ENCODE measurements at regions not wholly inside any gene's neighbourhood (a gene's known extent, or its start where the extent isn't known, plus 50 kb on each side); places are given as distances from the start of the nearest gene placed in this dataset.

DNA sequence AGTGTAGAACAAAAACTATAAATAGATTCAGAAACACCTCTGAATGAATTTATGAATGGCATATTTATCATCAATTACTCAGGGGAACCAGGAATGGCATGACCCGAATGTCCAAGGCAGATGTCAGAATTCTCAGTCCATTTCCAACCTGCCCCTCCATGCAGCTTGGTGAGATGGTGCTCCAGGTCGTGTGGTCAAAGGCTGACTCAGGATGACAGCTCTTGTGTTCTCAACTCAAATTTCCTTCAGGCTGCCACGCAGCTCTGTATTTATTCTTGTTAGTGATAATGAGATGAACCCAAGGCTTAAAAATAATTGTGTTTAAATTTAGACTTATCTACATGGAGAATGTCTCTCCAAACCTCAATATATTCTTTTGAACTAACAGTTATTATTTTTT lies 146.9 kb downstream of the METTL4 start:
- POLR2A ChIA-PET, result no interaction called here
- CTCF ChIA-PET, result no interaction called here
- TF ChIP-seq ELF4 (IDR thresholded peaks at IDR 0.05) (no peak), FOXA1 (IDR thresholded peaks at IDR 0.05) (no peak), BHLHE40 (IDR thresholded peaks at IDR 0.05; ENCODE audit: borderline replicate concordance) (no peak), FOXM1 (IDR thresholded peaks at IDR 0.05; ENCODE audit: borderline replicate concordance) (no peak), SUZ12 (IDR thresholded peaks at IDR 0.05) (no peak), SP1 (IDR thresholded peaks at IDR 0.05) (no peak), HDGF (IDR thresholded peaks at IDR 0.05; ENCODE audit: borderline replicate concordance) (no peak), LEF1 (IDR thresholded peaks at IDR 0.05; ENCODE audit: borderline replicate concordance) (no peak), FOXK2 (IDR thresholded peaks at IDR 0.05) (no peak), TARDBP (IDR thresholded peaks at IDR 0.05) (no peak), PKNOX1 (IDR thresholded peaks at IDR 0.05) (no peak), ARNT (IDR thresholded peaks at IDR 0.05) (no peak), L3MBTL2 (conservative IDR thresholded peaks at IDR 0.05) (no peak), CTBP1 (IDR thresholded peaks at IDR 0.05; ENCODE audit: borderline replicate concordance) (no peak), ZNF384 (IDR thresholded peaks at IDR 0.05) (no peak), NFRKB (IDR thresholded peaks at IDR 0.05) (no peak)
- DNase-seq (ENCODE audit: extremely low spot score), result no peak

DNA sequence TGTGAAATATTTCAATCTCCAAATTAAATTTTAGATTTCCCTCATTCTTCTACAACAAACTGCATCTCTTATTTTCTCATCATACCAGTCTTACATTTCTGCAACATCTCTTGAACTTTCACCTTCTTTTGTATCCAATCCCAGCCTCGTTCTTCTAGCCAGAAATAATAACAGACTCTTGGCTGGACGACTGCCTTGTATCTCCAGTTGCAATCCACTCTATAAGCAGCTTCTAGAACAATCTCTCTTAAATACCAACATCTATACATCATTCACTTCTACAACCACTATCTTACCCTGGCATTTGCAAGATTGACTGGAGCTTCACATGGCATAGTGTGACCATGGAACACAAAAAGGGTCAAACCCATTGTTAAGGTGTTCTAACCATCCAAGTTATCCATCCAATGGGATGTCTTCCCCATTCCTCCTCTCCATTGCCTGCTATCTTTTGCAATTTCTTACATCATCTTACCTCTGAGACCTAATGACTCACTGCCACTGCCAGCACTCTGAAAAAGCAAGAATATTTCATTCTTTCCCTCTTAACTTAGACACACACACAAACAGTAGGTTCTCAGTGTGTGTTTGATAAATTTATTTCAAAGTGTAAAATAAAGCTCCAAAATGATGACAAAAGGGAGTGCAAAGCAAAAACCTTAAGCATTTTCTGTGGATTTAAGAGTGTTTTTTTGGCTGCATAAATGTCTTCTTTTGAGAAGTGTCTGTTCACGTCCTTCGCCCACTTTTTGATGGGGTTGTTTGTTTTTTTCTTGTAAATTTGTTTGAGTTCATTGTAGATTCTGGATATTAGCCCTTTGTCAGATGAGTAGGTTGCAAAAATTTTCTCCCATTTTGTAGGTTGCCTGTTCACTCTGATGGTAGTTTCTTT lies 145.6 kb downstream of the METTL4 start:
- POLR2A ChIA-PET, result no interaction called here
- DNase-seq (ENCODE audit: extremely low spot score), result no peak
- CTCF ChIA-PET, result interaction anchor here (0.5 kb wide), 1 partner anchor 116 kb away, joined by 4 read pairs; no protein-coding TSS in a partner anchor
- no peak for TF ChIP-seq PKNOX1 (IDR thresholded peaks at IDR 0.05)
- no peak for TF ChIP-seq SP1 (IDR thresholded peaks at IDR 0.05)
- no peak for TF ChIP-seq LEF1 (IDR thresholded peaks at IDR 0.05; ENCODE audit: borderline replicate concordance)
- TF ChIP-seq NFRKB (IDR thresholded peaks at IDR 0.05), result no peak
- TF ChIP-seq BHLHE40 (IDR thresholded peaks at IDR 0.05; ENCODE audit: borderline replicate concordance), result no peak
- no peak for TF ChIP-seq HDGF (IDR thresholded peaks at IDR 0.05; ENCODE audit: borderline replicate concordance)
- no peak for TF ChIP-seq ARNT (IDR thresholded peaks at IDR 0.05)
- TF ChIP-seq CTBP1 (IDR thresholded peaks at IDR 0.05; ENCODE audit: borderline replicate concordance), result no peak
- TF ChIP-seq TARDBP (IDR thresholded peaks at IDR 0.05), result no peak
- TF ChIP-seq FOXM1 (IDR thresholded peaks at IDR 0.05; ENCODE audit: borderline replicate concordance), result no peak
- TF ChIP-seq ZNF384 (IDR thresholded peaks at IDR 0.05), result no peak
- no peak for TF ChIP-seq L3MBTL2 (conservative IDR thresholded peaks at IDR 0.05)
- TF ChIP-seq FOXA1 (IDR thresholded peaks at IDR 0.05), result no peak
- no peak for TF ChIP-seq FOXK2 (IDR thresholded peaks at IDR 0.05)
- TF ChIP-seq SUZ12 (IDR thresholded peaks at IDR 0.05), result no peak

DNA sequence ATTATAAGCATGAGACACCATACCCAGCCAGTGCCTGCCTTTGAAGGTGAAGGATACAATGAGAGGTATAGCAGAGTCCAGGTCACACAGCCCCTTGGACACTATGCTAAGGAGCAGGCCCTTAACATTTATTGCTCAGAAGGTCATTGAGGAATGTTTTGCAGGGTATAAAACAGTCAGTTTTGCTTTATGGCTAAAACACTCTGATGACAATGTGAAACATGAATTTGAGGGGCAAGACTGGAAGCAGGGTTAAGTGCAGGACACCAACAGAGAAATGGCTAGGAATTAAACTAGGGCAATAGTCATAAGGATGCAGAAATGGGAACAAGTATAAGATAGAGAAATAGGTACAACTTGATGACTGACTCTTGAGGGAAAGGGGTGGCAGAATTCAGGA lies 141.1 kb downstream of the METTL4 start:
- no peak for DNase-seq (ENCODE audit: extremely low spot score)
- ChIA-PET POLR2A (no interaction called here), CTCF (no interaction called here)
- TF ChIP-seq TARDBP (IDR thresholded peaks at IDR 0.05) (no peak), SUZ12 (IDR thresholded peaks at IDR 0.05) (no peak), PKNOX1 (IDR thresholded peaks at IDR 0.05) (no peak), FOXM1 (IDR thresholded peaks at IDR 0.05; ENCODE audit: borderline replicate concordance) (no peak), CTBP1 (IDR thresholded peaks at IDR 0.05; ENCODE audit: borderline replicate concordance) (no peak), ELF4 (IDR thresholded peaks at IDR 0.05) (no peak), ARNT (IDR thresholded peaks at IDR 0.05) (no peak), SP1 (IDR thresholded peaks at IDR 0.05) (no peak), FOXK2 (IDR thresholded peaks at IDR 0.05) (no peak), NFRKB (IDR thresholded peaks at IDR 0.05) (no peak), HDGF (IDR thresholded peaks at IDR 0.05; ENCODE audit: borderline replicate concordance) (no peak)

- ChIA-PET POLR2A (no interaction called here), CTCF (interaction anchor here (0.6 kb wide), 1 partner anchor 12 kb away, joined by 3 read pairs; no protein-coding TSS in a partner anchor)
- TF ChIP-seq NFRKB (IDR thresholded peaks at IDR 0.05) (no peak), ARNT (IDR thresholded peaks at IDR 0.05) (no peak)
- DNase-seq (ENCODE audit: extremely low spot score), result no peak
These were observed 139.5 kb downstream of the METTL4 start for GRCh38 chr18:2431806-2432205.

GRCh38 chr18:2433366-2433765 lies 137.9 kb downstream of the METTL4 start:
- POLR2A ChIA-PET, result no interaction called here
- no peak for TF ChIP-seq SUZ12 (IDR thresholded peaks at IDR 0.05)
- no peak for TF ChIP-seq CTBP1 (IDR thresholded peaks at IDR 0.05; ENCODE audit: borderline replicate concordance)
- TF ChIP-seq L3MBTL2 (conservative IDR thresholded peaks at IDR 0.05), result no peak
- TF ChIP-seq PKNOX1 (IDR thresholded peaks at IDR 0.05), result no peak
- TF ChIP-seq FOXM1 (IDR thresholded peaks at IDR 0.05; ENCODE audit: borderline replicate concordance), result no peak
- no peak for TF ChIP-seq LEF1 (IDR thresholded peaks at IDR 0.05; ENCODE audit: borderline replicate concordance)
- no peak for TF ChIP-seq BHLHE40 (IDR thresholded peaks at IDR 0.05; ENCODE audit: borderline replicate concordance)
- TF ChIP-seq ZNF384 (IDR thresholded peaks at IDR 0.05), result no peak
- no peak for TF ChIP-seq SP1 (IDR thresholded peaks at IDR 0.05)
- TF ChIP-seq HDGF (IDR thresholded peaks at IDR 0.05; ENCODE audit: borderline replicate concordance), result no peak
- no peak for TF ChIP-seq TARDBP (IDR thresholded peaks at IDR 0.05)
- no peak for TF ChIP-seq FOXA1 (IDR thresholded peaks at IDR 0.05)
- TF ChIP-seq ELF4 (IDR thresholded peaks at IDR 0.05), result no peak
- no peak for DNase-seq (ENCODE audit: extremely low spot score)
- CTCF ChIA-PET, result no interaction called here

Data from HEK293T (cell line).